GM18499 (cell line): ENCODE measurements at regions not wholly inside any gene's neighbourhood (a gene's known extent, or its start where the extent isn't known, plus 50 kb on each side); places are given as distances from the start of the nearest gene placed in this dataset.

Source experiments
- ATAC-seq: cut with Tn5 transposase; IDR thresholded peaks from one replicate; pipeline ENCODE4 v1.9.1; 2021; ENCODE audit warnings: moderate number of reproducible peaks; ENCODE audit not compliant: insufficient read depth, unreplicated experiment

DNA sequence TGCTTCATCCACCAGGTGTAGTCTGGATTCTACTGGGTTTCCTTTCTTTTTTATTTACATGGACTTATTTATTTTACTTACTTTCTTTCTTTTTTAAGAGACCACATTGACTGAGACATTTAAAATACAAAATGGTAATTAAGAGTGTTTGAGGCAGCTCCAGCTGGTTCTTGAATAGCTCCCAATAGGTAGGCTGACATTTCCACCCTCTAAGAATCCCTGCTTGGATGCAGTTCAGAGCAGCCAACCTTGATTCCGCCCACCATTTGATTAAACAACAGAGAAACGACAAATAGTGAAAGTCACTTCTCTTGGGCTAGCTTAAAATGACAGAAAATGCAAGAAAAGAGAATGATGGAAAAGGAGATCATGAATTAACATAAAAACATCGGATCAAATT lies 270.5 kb downstream of the TUSC7 start:
- no peak for ATAC-seq

DNA sequence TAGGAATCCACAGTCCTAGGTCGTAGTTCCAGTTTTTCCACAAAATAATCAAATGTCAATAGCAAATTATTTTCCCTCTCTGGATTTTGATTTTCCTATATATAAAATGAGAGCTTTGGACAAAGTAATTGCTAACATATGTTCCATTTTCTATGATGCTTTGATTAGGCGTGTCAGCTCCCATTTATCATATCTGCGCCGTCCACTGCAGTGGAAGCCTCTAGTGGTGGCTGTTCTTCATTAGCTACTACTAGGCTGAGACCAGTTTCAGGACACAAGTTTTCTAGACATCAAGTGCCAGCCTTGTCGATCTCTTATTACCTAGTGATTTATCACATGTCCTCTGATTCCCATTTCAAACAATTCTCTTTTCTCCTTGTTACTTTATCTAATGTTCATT lies 271.5 kb downstream of the TUSC7 start:
- no peak for ATAC-seq

DNA sequence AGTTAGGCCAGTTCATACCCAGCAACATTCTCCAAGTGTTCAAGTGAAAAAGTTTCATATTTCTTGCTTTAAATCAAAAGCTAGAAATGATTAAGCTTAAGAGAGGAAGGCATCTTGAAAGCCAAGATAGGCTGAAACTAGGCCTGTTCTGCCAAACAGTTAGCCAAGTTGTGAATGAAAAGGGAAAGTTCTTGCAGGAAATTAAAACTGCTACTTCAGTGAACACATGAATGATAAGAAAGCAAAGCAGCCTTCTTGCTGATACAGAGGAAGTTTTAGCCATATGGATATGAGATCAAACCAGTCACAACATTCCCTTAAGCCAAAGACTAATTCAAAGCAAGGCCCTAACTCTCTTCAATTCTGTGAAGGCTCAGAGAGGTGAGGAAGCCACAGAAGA lies 274.7 kb downstream of the TUSC7 start:
- no peak for ATAC-seq

DNA sequence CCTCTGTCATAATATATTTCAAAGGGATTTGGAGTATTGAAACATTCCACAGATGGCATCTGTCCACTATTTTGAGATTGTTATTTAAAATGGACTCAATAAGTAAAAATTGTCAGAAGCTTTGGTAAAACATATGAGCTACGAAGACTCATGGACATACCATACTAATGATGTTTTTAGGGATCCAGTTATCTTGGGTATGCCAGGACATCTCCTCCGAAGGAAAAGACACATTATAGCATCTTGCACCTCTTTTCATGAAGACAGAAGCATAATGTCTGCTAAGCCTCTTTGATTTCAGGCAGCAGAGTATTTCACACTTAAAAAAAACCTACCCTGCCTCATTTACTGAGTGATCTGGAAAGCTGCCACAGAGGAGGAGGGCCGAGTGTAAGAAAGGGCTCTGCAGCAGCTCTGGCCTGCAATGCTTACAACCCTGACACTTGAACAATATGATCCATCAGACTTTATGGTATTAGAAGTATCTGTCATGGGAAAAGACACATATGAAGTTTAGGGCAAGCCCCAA lies 284.8 kb downstream of the TUSC7 start:
- no peak for ATAC-seq

DNA sequence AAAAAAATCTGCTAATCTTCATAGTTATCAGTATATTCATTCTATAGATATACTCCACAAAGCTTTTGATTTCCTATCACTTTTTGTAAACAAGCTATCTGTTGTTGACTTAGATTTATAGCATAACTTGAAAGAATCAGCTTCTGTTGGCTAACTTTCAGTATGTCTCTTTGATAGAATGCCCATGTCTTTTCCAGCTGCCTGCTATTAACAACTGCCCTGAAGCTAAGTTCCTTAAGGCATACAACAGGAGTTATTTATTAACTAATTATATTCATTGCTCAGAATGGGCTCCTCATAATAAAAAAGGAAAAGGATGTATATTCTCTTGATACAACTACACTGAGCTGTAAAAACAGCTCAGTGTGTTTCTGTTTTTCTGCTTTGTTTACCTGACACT lies 293.9 kb downstream of the TUSC7 start:
- ATAC-seq, result no peak

DNA sequence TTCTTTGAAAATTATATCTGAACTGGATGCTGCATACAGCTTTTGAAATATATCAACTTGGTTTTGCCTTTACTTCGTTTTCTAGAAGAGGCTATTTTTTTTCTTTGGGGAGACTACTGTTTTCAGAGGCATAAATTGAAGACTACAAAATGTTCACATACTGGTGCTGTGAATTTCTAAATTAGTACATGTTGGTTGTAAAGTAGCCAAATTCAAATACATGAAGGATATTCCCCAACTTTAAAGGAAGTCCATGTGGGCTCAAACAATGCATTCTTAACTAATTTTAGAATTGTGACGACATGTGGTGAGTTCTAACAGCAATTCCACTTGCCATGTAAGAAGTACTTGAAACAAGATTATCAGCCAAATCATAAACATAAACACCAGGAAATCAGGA lies 295.7 kb downstream of the TUSC7 start:
- ATAC-seq, result no peak

DNA sequence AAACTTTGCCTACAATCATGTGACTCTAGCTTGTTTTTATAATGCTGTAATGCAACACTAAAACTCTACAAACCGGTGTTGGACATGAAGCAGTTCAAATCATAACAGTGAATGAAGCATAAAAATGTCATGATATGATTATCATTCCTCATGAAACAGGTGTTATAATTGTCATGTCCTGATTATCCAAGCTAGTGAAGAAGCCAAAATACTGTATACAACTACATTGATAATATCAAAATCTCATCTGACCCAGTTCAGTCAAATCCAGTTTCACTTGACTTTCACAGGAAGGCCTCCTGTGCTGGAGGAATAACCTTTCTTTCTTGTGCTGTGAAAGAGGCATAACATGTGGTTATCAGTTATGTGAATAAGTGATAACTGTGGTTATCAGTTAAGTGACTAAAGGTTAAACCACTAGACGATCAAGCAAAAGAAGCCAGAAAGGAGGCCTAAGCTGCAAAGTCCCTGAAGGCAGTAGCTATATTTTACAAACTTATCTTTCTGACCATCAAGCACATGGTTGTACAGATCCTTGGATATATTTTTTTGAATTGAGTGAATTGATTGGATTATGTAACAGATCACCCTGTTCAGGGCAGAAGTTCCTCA lies 296.4 kb downstream of the TUSC7 start:
- no peak for ATAC-seq

DNA sequence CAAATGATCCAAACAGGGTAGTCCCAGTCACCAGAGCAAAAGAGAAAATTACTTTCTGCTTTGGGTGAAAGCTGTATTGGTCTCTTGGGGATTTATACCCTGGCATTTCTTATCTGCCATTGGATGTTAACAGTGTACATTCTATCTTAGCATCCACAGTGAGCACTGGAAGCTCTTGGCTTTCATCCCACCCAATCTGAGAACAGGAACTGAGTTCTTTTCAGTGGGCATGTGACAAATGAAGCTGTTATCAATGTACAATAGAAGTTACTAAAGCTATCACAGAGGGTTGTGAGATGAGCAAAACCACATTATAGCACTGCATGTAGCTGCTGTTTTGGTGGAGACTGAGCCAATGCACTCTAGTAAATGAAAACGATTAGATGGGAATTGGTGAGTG lies 300.7 kb downstream of the TUSC7 start:
- ATAC-seq, result no peak

DNA sequence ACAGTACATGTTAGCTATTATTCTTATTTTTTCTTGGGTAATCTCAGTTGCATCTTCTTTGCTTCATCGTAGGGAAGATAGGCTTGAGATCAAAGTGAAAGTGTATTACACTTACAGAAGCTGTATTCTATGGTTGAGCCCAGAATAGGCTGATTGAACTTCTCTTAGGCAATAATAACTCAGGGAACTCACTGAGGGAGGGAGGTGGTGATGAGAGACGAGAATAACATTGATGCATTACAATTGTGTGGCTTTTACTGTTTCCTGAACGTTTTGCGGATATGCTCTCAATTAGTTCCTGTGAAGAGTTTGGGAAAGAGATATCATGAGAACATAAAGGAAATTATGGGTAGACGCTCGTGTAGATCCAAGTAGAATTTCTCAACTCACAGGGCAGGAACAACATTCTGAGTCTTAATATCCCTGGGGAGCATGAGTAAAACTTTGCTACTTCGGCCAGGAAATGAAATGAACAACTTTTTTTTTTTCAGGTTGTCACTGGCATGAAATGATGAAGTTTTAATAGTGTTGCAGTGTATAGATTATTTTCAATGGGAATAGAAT lies 302.2 kb downstream of the TUSC7 start:
- ATAC-seq, result no peak

DNA sequence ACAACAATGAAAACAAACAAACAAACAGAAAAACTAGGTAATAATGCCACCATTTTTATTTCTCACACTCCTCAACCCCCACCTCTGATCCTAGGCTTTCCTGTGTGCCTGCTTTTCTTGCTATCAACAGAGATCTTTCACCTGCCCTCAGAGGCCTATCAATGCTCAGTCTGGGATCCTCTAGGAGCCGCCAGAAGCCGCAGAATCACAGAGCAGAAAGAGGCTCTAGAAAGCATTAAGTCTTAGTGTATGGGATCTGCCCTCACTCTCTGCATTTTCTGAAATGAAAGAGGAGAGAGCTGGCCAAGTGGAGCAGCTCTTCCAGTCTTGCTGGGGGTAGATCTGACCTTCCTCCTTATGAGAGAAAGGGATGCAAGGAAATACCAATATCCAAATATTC lies 306.8 kb downstream of the TUSC7 start:
- ATAC-seq, result no peak

DNA sequence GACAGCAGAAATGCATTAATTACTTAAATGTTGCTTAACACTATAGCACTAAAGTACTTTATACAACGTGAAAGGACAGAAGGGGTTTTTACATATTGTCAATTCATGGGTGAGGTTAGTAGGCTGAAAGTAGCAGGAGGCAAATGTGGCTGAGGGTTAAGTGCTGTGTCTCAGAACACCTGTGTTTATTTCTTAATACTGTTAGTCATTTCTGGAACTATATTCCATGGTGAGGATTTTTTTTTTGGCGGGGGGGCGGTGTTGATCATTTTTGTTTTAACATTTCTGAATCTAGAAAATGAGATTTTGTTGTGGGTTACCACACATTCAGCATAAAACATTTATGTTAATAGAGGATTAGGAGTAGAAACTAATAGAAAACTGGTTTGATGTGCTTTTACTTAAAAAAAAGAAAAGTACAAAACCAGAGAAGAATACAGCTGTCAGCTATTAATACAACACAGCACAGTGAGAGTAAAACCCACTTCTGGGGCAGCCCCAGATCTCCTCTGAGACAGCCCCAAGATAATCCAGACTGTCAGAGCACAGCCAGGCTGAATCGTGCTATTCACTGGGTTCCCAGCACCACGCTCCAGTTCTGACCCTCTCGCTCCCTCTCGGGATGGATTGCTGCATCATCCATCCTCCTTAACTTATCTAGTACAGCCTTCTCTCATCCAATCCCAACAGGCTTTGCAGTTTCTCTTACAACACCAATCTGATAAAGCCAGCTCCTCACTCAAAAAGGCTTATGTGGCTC lies 307.7 kb downstream of the TUSC7 start:
- peak; percentile 69 for ATAC-seq

DNA sequence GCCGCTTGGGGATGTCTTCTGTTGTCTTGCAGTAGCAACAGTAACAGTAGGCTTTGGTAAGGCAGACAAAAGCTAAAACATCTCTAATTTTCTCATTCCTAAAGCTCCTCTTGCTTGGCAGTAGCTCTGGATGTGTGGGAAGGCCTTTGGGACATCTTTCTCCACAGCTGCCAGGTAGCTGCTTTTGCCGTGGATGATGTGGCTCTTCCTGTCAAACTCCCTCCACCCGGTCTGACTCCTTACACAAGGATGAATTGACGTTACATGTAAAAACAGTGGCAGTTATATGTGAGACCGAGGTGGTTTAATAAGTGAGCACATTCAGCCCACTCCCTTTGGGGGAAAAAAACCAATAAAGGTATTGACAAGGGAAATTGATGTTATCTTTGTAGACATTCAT lies 309.1 kb downstream of the TUSC7 start:
- ATAC-seq, result no peak

DNA sequence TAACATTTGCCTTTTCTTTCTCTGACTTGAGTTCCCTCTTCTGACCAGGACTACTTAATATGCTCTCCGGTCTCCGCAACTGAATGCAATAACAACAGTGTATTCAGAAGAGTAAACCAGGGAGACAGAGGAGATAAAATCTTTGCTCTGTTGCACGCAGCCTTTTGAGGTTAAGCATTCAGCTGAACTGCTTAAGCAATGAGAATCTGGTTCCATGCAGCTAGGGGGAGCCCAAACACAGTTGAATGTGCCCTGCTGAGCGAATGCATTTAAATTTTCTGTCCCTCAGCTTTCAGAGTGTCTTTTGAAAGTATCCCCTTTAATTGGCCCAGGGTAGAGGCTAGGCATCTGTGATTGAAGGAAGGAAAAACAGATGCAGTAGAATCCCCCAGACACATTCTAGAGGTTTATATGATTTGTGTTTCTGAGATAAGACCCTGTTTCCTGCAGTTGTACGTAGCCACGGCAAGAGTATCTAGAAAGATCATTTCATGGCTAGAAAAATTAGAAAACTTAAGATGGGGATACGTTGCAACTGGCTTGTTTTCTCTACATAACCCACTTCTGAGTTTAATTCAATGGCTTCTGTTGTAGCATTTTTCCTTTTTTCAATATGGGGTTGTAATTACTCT lies 309.6 kb downstream of the TUSC7 start:
- ATAC-seq, result peak; percentile 38

DNA sequence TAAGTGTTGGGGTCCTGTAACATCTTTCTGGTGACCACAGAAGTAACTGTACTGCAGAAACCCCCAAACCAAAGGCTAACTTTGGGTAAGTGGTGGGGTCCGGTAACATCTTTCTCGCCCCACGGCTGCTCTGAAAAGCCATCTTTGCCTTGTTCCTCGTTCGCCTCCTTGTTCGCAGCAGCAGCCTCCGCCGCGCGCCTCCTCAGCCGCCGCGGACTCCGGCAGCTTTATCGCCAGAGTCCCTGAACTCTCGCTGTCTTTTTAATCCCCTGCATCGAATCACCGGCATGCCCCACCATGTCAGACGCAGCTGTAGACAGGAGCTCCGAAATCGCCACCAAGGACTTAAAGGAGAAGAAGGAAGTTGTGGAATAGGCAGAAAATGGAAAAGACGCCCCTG lies 316.8 kb downstream of the TUSC7 start:
- ATAC-seq, result no peak

DNA sequence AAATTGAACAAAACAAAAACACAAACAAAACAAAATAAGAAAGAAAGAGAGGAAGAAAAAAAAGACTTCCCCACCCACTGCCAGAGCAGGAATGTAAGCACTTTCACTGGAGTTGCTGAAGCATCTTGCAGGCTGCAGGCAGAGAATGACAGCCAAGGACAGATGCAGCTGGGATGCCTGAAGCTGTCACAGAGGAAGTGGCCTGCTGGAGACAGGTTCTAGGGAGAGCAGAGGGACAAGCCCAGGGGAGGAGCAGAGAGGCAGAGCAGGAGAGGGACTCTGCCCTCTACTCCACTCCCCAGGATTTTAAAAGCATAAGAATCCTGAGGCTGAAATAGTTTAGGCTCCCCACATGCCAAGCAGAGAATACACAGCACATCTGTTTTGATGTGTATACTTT lies 326.2 kb downstream of the TUSC7 start:
- ATAC-seq, result no peak

DNA sequence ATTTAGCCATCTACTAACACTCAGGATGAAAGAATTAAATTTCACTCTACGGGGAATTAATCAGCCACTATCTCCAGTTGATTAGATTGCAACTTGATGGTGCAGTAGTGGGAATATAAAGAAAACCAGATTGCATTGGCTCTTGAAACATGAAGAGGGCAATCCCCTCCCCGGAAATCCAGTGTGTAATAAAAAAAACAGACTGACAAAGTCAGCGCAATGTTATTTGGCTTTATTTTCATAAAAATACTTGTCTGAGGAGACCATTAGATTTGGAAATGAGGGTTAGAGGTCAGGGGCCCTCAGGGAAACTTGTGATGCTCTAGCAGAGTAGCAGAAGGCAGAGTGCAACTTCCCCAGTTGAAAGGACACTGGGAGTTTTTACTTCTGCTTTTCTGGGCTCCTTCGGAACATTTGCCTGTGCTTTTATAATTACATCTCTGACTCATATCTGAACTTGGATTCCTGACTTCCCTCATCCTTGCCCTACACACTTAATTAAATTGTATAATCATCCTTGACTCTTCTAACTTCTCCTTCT lies 326.8 kb downstream of the TUSC7 start:
- ATAC-seq, result no peak

DNA sequence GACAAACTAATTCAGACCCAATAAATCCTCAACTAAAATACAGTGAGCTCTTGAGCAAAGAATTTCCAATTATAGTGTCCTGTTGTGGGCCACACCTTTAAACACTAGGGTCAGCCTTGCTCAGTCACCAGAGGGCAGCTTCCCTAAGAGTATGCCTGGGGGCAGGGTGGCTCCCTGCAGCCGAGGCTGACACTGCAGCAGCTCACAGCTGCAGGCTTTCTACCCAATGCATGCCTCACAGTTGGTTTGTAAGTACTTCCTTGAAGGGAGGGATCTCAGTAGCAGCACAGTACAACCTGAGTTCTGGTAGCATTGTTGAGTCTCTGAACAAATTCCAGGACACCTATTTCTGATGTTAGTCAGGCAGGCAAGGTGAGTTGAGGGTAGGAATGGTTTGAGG lies 335.6 kb downstream of the TUSC7 start:
- no peak for ATAC-seq

DNA sequence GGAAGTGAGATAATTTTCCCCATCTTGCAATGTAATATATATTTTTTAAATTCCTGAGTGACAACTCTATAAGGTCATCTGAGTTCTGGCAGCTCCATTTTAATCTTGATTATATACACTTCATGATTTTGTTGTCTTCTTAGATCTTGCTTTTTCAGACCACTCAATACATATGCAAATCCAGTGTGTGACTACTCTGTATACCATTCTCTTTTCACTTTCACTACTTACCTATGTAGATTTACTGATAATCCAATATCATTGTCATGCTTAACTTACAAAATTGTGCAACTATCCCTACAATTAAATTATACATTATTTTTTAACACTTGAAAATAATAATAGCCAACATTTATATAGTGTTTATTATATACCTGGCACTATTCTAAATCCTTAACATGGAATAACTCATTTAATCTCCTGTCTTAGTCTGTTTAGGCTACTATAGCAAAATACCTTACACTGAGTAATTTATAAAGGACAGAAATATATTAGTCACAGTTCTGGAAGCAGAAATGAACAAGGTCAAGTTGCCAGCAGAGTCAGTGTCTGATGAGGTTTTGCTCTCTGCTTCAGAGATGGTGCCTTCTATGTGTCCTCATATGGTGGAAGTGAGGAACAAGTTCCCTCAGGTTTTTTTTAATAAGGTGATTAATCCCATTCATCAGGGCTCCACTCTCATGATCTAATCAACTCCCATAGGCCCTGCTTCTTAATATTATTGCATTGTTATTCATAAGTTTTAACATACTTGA lies 338.5 kb downstream of the TUSC7 start:
- no peak for ATAC-seq

DNA sequence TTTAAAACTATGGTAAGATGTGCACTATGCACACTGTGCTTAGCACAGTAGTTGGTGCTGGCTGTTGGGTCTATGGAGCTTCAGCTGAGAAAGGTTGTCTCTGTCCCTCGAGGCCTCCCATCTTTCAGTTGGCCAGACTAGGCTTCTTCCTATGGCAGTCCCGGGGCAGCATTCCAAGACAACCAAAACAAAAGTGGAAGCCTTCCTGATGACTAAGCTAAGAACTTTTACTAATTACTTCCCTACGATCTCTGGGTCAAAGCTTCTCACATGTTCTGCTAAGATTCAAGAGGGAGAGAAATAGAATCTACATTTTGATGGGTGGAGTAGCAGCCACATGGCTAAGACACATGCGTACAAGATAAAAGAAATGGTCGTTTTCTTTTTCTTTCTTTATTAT lies 342.8 kb downstream of the TUSC7 start:
- no peak for ATAC-seq

DNA sequence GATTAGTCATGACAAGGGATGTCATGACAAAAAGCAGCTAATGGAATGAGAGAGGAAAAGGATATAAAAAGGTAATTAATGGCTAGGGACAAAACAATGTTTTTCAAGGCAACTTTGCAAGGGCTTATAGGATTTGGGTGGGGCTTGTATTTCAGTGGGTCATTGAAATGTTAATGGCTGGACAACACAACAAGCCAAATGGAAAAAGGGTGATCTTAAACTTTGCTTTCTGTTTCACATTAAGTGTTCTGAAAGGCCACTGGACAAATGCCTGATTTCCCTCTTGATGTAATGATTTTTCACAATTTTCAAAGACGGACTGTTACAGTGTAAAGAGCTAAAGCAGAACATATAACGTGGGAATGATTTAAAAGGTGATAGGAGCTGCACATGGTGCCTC lies 345.0 kb downstream of the TUSC7 start:
- no peak for ATAC-seq
